ENCODE measurements at regions not wholly inside any gene's neighbourhood (a gene's known extent, or its start where the extent isn't known, plus 50 kb on each side); places are given as distances from the start of the nearest gene placed in this dataset.

- Histone ChIP-seq H3K9me3 (no peaks in the 10 kb centered on the region), H3K4me1 (no peaks in the 10 kb centered on the region), H3K27me3 (no peaks in the 10 kb centered on the region), H3K27ac (no peak overlapping the region), H3K4me3 (no peak overlapping the region), H3K36me3 (no peaks in the 10 kb centered on the region)
- DNase-seq: no peak
- no peak for TF ChIP-seq CTCF (IDR thresholded peaks at IDR 0.05)
- no peak for TF ChIP-seq POLR2A (IDR thresholded peaks at IDR 0.05)
These were observed 60.5 kb upstream of the GALNT5 start for GRCh38 chr2:157196956-157197355.

DNA sequence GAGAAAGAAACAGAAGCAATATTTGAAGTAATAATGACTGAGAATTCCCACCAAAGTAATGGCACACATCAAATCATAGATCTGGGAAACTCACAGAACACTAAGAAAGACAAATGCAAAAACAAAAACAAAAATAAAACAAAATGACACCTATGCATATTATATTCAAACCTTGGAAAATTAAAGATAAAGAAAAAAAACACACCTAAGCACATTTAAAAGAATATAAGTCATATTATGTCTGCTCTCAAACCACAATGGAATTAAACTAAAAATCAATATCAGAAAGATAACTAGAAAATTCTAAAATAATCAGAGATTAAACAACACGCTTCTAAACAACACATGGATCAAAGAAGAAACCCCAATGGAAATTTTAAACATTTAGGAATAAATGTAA, 59.7 kb upstream of the GALNT5 start:
- no peaks in the 10 kb centered on the region for H3K9me3 ChIP-seq
- no peaks in the 10 kb centered on the region for H3K27me3 ChIP-seq
- H3K4me1 ChIP-seq: no peaks in the 10 kb centered on the region
- H3K27ac ChIP-seq: no peak overlapping the region
- no peaks in the 10 kb centered on the region for H3K36me3 ChIP-seq
- TF ChIP-seq POLR2A (IDR thresholded peaks at IDR 0.05) (no peak), CTCF (IDR thresholded peaks at IDR 0.05) (no peak)
- no peak for DNase-seq
- H3K4me3 ChIP-seq: no peak overlapping the region

GRCh38 chr2:157203651-157204050, 53.9 kb upstream of the GALNT5 start:
- no peaks in the 10 kb centered on the region for H3K36me3 ChIP-seq
- H3K9me3 ChIP-seq: no peaks in the 10 kb centered on the region
- no peak for DNase-seq
- no peak overlapping the region for H3K4me3 ChIP-seq
- H3K27ac ChIP-seq: no peak overlapping the region
- H3K4me1 ChIP-seq: no peaks in the 10 kb centered on the region
- TF ChIP-seq POLR2A (IDR thresholded peaks at IDR 0.05) (no peak), CTCF (IDR thresholded peaks at IDR 0.05) (no peak)
- H3K27me3 ChIP-seq: no peaks in the 10 kb centered on the region

GRCh38 chr2:157204401-157204800, 53.1 kb upstream of the GALNT5 start:
- Histone ChIP-seq H3K9me3 (no peaks in the 10 kb centered on the region), H3K36me3 (no peaks in the 10 kb centered on the region), H3K4me3 (no peak overlapping the region), H3K27ac (no peak overlapping the region), H3K27me3 (no peaks in the 10 kb centered on the region), H3K4me1 (no peaks in the 10 kb centered on the region)
- no peak for TF ChIP-seq POLR2A (IDR thresholded peaks at IDR 0.05)
- no peak for TF ChIP-seq CTCF (IDR thresholded peaks at IDR 0.05)
- no peak for DNase-seq

DNA sequence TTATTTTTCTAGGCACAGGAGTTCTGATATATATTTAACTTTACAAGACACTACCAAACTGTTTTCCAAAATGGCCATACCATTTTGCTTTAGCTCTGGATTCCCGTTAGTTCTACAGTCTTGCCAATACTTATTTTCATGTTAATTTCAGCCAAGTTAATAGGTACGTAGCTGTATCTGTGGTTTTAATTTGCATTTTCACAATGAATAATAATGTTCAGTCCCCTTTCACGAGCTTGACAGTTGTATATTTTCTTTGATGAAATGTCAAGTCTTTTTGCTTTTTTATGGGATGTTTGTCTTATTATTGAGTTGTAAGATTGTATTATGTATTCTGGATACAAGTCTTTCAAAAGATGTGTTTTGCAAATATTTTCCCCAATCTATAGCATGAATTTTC, 50.6 kb upstream of the GALNT5 start:
- H3K27ac ChIP-seq: no peak overlapping the region
- H3K27me3 ChIP-seq: no peaks in the 10 kb centered on the region
- H3K4me1 ChIP-seq: no peaks in the 10 kb centered on the region
- H3K36me3 ChIP-seq: no peaks in the 10 kb centered on the region
- H3K9me3 ChIP-seq: no peaks in the 10 kb centered on the region
- TF ChIP-seq CTCF (IDR thresholded peaks at IDR 0.05) (no peak), POLR2A (IDR thresholded peaks at IDR 0.05) (no peak)
- no peak for DNase-seq
- no peak overlapping the region for H3K4me3 ChIP-seq
